Endothelial cell (in vitro differentiated cells): ENCODE measurements at regions not wholly inside any gene's neighbourhood (a gene's known extent, or its start where the extent isn't known, plus 50 kb on each side); places are given as distances from the start of the nearest gene placed in this dataset.

Experiments used
- DNase-seq: peaks from one replicate; pipeline ENCODE4 v3.0.0; 2021; ENCODE audit warnings: low spot score
- H3K27ac Mint-ChIP-seq: one replicate; pipeline ENCODE4 v1.8.0; 2021; ENCODE audit warnings: mixed read lengths, inconsistent platforms; ENCODE audit not compliant: unreplicated experiment
- H3K27me3 Mint-ChIP-seq: one replicate; pipeline ENCODE4 v1.8.0; 2021; ENCODE audit warnings: mild to moderate bottlenecking, moderate library complexity, mixed read lengths, inconsistent platforms; ENCODE audit not compliant: unreplicated experiment
- H3K36me3 Mint-ChIP-seq: one replicate; pipeline ENCODE4 v1.8.0; 2021; ENCODE audit warnings: mild to moderate bottlenecking, low read depth, mixed read lengths, inconsistent platforms; ENCODE audit not compliant: unreplicated experiment
- H3K4me1 Mint-ChIP-seq: one replicate; pipeline ENCODE4 v1.8.0; 2021; ENCODE audit warnings: mild to moderate bottlenecking, mixed read lengths, inconsistent platforms; ENCODE audit not compliant: unreplicated experiment
- H3K4me3 Mint-ChIP-seq: one replicate; pipeline ENCODE4 v1.8.0; 2021; ENCODE audit warnings: mild to moderate bottlenecking, mixed read lengths, inconsistent platforms; ENCODE audit not compliant: unreplicated experiment
- H3K9me3 Mint-ChIP-seq: one replicate; pipeline ENCODE4 v1.8.0; 2021; ENCODE audit warnings: mixed read lengths, inconsistent platforms; ENCODE audit not compliant: unreplicated experiment
- CTCF ChIP-seq: fragments of 200-600 bp; sonication (generic); IDR thresholded peaks from one replicate; pipeline ENCODE4 v1.5.0; 2021; ENCODE audit warnings: antibody characterized with exemption; ENCODE audit not compliant: unreplicated experiment

GRCh38 chr2:195115738-195116137 is 541.3 kb upstream of the SLC39A10 start:
- TF ChIP-seq CTCF, result no peak
- no peaks in the 10 kb centered on the region for H3K4me1 Mint-ChIP-seq
- H3K36me3 Mint-ChIP-seq, result no peaks in the 10 kb centered on the region
- H3K27me3 Mint-ChIP-seq, result no peaks in the 10 kb centered on the region
- H3K9me3 Mint-ChIP-seq, result peaks cover 7% of the 10 kb centered on the region
- H3K27ac Mint-ChIP-seq, result no peak overlapping the region
- DNase-seq, result no peak
- H3K4me3 Mint-ChIP-seq, result no peak overlapping the region

- Mint-ChIP-seq H3K9me3 (no peaks in the 10 kb centered on the region), H3K4me1 (no peaks in the 10 kb centered on the region), H3K27ac (no peak overlapping the region), H3K4me3 (no peak overlapping the region), H3K27me3 (no peaks in the 10 kb centered on the region), H3K36me3 (no peaks in the 10 kb centered on the region)
- TF ChIP-seq CTCF, result no peak
- DNase-seq, result no peak
These were observed 548.8 kb upstream of the SLC39A10 start for GRCh38 chr2:195108182-195108581.

- H3K4me1 Mint-ChIP-seq, result no peaks in the 10 kb centered on the region
These were observed 550.2 kb upstream of the SLC39A10 start for GRCh38 chr2:195106681-195107380.

GRCh38 chr2:195105581-195105980 is 551.4 kb upstream of the SLC39A10 start:
- Mint-ChIP-seq H3K4me1 (no peaks in the 10 kb centered on the region), H3K27me3 (peaks cover 2% of the 10 kb centered on the region), H3K36me3 (no peaks in the 10 kb centered on the region), H3K4me3 (no peak overlapping the region), H3K27ac (no peak overlapping the region), H3K9me3 (no peaks in the 10 kb centered on the region)
- DNase-seq, result no peak
- no peak for TF ChIP-seq CTCF

More at GRCh38 chr2:195106681-195107380, 550.2 kb upstream of the SLC39A10 start:
- Mint-ChIP-seq H3K36me3 (no peaks in the 10 kb centered on the region), H3K27me3 (no peaks in the 10 kb centered on the region), H3K9me3 (no peaks in the 10 kb centered on the region), H3K4me3 (no peak overlapping the region), H3K27ac (no peak overlapping the region)
- no peak for TF ChIP-seq CTCF
- DNase-seq, result no peak

- Mint-ChIP-seq H3K4me3 (no peak overlapping the region), H3K27me3 (peaks cover 1% of the 10 kb centered on the region)
- no peak for DNase-seq
These were observed 562.7 kb upstream of the SLC39A10 start for GRCh38 chr2:195094330-195094729.

More at GRCh38 chr2:195094330-195094729, 562.7 kb upstream of the SLC39A10 start:
- Mint-ChIP-seq H3K9me3 (no peaks in the 10 kb centered on the region), H3K36me3 (no peaks in the 10 kb centered on the region), H3K4me1 (no peaks in the 10 kb centered on the region), H3K27ac (no peak overlapping the region)
- no peak for TF ChIP-seq CTCF
